HEK293 (cell line): ENCODE measurements at regions not wholly inside any gene's neighbourhood (a gene's known extent, or its start where the extent isn't known, plus 50 kb on each side); places are given as distances from the start of the nearest gene placed in this dataset.

Source experiments
- CTCF ChIA-PET: fragments of 350-600 bp; formaldehyde crosslinking; extraction: SDS; loops from one replicate; lab custom pipeline; 2021; ENCODE audit warnings: antibody characterized with exemption; lab: Yijun Ruan, JAX
- POLR2A ChIA-PET: fragments of 300-600 bp; formaldehyde crosslinking; extraction: SDS; loops from one replicate; lab custom pipeline; 2020; ENCODE audit warnings: antibody characterized with exemption, inconsistent platforms; lab: Yijun Ruan, JAX
- H3K27ac ChIP-seq: fragments of 200-500 bp; sonication (Bioruptor generic); 2 replicates; pipeline ENCODE4 v1.5.1; 2014; ENCODE audit warnings: low read depth, low read length, control low read depth, inconsistent platforms; ENCODE audit errors: extremely low read depth
- H3K36me3 ChIP-seq, 2 experiments: fragments of 200-500 bp in 1 of 2; sonication (Bioruptor generic) in 1 of 2; 1 replicate in 1 of 2; 2 replicates in 1 of 2; pipeline ENCODE4 v1.5.1; 2014 to 2017; ENCODE audit warnings: inconsistent platforms in 2 of 2, low read length in 2 of 2; ENCODE audit not compliant: control insufficient read depth in 2 of 2, insufficient read depth in 1 of 2
- H3K4me1 ChIP-seq: fragments of 200-500 bp; sonication (Bioruptor generic); 2 replicates; pipeline ENCODE4 v1.5.1; 2014; ENCODE audit warnings: mild to moderate bottlenecking, low read length, inconsistent platforms; ENCODE audit not compliant: control insufficient read depth, insufficient read depth
- H3K4me3 ChIP-seq: 2 replicates; pipeline ENCODE4 v1.5.1; 2011; ENCODE audit warnings: low read depth, mild to moderate bottlenecking, control low read depth, low read length, moderate library complexity
- H3K9me3 ChIP-seq: fragments of 200-500 bp; sonication (Bioruptor generic); 2 replicates; pipeline ENCODE4 v1.5.1; 2014; ENCODE audit warnings: low read depth, low read length, inconsistent platforms; ENCODE audit not compliant: control insufficient read depth, insufficient read depth
- FEZF1 ChIP-seq: fragments of 450-650 bp; formaldehyde crosslinking; IDR thresholded peaks from 2 replicates; pipeline ENCODE4 v1.5.1; 2016; ENCODE audit warnings: missing biosample characterization, missing genetic modification characterization
- HOXD13 ChIP-seq: sonication (generic); formaldehyde crosslinking; IDR thresholded peaks from 2 replicates; pipeline ENCODE4 v1.8.0; 2022; ENCODE audit warnings: missing genetic modification reagents, borderline replicate concordance
- SCRT1 ChIP-seq: fragments of 450-650 bp; formaldehyde crosslinking; IDR thresholded peaks from 2 replicates; pipeline ENCODE4 v1.5.1; 2016; ENCODE audit warnings: missing biosample characterization, missing genetic modification characterization, borderline replicate concordance
- ZIC2 ChIP-seq: fragments of 450-650 bp; formaldehyde crosslinking; IDR thresholded peaks from 2 replicates; pipeline ENCODE4 v1.5.1; 2016; ENCODE audit warnings: missing biosample characterization, missing genetic modification characterization
- ZNF211 ChIP-seq: fragments of 450-650 bp; formaldehyde crosslinking; IDR thresholded peaks from 2 replicates; pipeline ENCODE4 v1.5.1; 2016; ENCODE audit warnings: low read depth, missing biosample characterization, missing genetic modification characterization
- ZNF266 ChIP-seq: fragments of 450-650 bp; formaldehyde crosslinking; IDR thresholded peaks from 2 replicates; pipeline ENCODE4 v1.5.1; 2016; ENCODE audit warnings: missing biosample characterization, missing genetic modification characterization, low read depth
- ZNF354C ChIP-seq: fragments of 450-650 bp; formaldehyde crosslinking; IDR thresholded peaks from 2 replicates; pipeline ENCODE4 v1.5.1; 2016; ENCODE audit warnings: missing biosample characterization, missing genetic modification characterization, low read depth, borderline replicate concordance
- ZNF394 ChIP-seq: fragments of 450-650 bp; formaldehyde crosslinking; IDR thresholded peaks from 2 replicates; pipeline ENCODE4 v1.5.1; 2016; ENCODE audit warnings: missing biosample characterization, missing genetic modification characterization, mild to moderate bottlenecking, moderate library complexity, borderline replicate concordance
- ZNF658 ChIP-seq: fragments of 450-650 bp; formaldehyde crosslinking; IDR thresholded peaks from 2 replicates; pipeline ENCODE4; 2016; ENCODE audit warnings: missing biosample characterization, missing genetic modification characterization
- TF ChIP-seq, protein P1 (sequence below): fragments of 450-650 bp; formaldehyde crosslinking; IDR thresholded peaks from 2 replicates; pipeline ENCODE4; 2016; ENCODE audit warnings: missing biosample characterization, missing genetic modification characterization
- TF ChIP-seq, protein P2 (sequence below): fragments of 450-650 bp; formaldehyde crosslinking; IDR thresholded peaks from 2 replicates; pipeline ENCODE4 v1.5.1; 2016; ENCODE audit warnings: missing biosample characterization, missing genetic modification characterization
- TF ChIP-seq, protein P3 (sequence below): fragments of 450-650 bp; formaldehyde crosslinking; conservative IDR thresholded peaks from 2 replicates; pipeline ENCODE4 v1.5.1; 2016; ENCODE audit warnings: low read depth, missing biosample characterization, missing genetic modification characterization
- TF ChIP-seq, protein P4 (sequence below): fragments of 450-650 bp; formaldehyde crosslinking; IDR thresholded peaks from 2 replicates; pipeline ENCODE4 v1.5.0; 2017; ENCODE audit warnings: missing biosample characterization, missing genetic modification characterization, borderline replicate concordance
- TF ChIP-seq, protein P5 (sequence below): fragments of 450-650 bp; formaldehyde crosslinking; IDR thresholded peaks from 2 replicates; pipeline ENCODE4 v1.5.1; 2016; ENCODE audit warnings: missing biosample characterization, missing genetic modification characterization
- TF ChIP-seq, protein P6 (sequence below): fragments of 450-650 bp; formaldehyde crosslinking; IDR thresholded peaks from 2 replicates; pipeline ENCODE4 v1.5.1; 2016; ENCODE audit warnings: missing biosample characterization, missing genetic modification characterization, borderline replicate concordance
- TF ChIP-seq, protein P7 (sequence below): fragments of 450-650 bp; formaldehyde crosslinking; IDR thresholded peaks from 2 replicates; pipeline ENCODE4 v1.5.1; 2017; ENCODE audit warnings: missing biosample characterization, mild to moderate bottlenecking, missing genetic modification characterization, moderate library complexity

DNA sequence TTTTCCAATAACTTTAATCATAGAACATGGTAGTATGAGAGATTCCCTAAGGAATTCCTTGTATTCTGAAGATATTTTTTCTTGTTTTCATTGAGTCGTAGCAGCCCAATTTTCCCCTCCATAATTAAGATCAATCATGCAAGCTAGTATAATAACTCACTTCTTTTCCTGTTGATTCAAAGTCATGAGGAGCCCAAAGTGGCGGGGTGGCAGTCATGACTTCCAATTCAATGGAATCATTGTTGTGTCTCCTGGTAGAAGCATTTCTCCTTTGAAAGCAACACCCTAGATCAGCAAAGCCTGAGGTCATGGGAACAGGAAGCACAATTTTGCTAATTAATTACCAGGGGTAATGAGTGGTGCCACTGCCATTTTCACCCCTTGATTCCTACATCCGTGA, 77.6 kb upstream of the MAGI2 start:
- no peak overlapping the region for H3K4me3 ChIP-seq
- CTCF ChIA-PET, result no interaction called here
- H3K36me3 ChIP-seq, result no peaks in the 10 kb centered on the region
- no peak overlapping the region for H3K27ac ChIP-seq
- POLR2A ChIA-PET, result no interaction called here
- TF ChIP-seq ZIC2 (tag by site-specific recombination), result no peak
- TF ChIP-seq, protein P1, sequence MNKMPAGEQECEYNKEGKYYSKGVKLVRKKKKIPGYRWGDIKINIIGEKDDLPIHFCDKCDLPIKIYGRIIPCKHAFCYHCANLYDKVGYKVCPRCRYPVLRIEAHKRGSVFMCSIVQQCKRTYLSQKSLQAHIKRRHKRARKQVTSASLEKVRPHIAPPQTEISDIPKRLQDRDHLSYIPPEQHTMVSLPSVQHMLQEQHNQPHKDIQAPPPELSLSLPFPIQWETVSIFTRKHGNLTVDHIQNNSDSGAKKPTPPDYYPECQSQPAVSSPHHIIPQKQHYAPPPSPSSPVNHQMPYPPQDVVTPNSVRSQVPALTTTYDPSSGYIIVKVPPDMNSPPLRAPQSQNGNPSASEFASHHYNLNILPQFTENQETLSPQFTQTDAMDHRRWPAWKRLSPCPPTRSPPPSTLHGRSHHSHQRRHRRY (tag by site-specific recombination), result no peak
- TF ChIP-seq ZNF658, result no peak
- TF ChIP-seq, protein P2, sequence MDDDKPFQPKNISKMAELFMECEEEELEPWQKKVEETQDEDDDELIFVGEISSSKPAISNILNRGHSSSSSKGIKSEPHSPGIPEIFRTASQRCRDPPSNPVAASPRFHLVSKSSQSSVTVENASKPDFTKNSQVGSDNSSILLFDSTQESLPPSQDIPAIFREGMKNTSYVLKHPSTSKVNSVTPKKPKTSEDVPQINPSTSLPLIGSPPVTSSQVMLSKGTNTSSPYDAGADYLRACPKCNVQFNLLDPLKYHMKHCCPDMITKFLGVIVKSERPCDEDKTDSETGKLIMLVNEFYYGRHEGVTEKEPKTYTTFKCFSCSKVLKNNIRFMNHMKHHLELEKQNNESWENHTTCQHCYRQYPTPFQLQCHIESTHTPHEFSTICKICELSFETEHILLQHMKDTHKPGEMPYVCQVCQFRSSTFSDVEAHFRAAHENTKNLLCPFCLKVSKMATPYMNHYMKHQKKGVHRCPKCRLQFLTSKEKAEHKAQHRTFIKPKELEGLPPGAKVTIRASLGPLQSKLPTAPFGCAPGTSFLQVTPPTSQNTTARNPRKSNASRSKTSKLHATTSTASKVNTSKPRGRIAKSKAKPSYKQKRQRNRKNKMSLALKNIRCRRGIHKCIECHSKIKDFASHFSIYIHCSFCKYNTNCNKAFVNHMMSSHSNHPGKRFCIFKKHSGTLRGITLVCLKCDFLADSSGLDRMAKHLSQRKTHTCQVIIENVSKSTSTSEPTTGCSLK (tag by site-specific recombination), result no peak
- TF ChIP-seq, protein P3, sequence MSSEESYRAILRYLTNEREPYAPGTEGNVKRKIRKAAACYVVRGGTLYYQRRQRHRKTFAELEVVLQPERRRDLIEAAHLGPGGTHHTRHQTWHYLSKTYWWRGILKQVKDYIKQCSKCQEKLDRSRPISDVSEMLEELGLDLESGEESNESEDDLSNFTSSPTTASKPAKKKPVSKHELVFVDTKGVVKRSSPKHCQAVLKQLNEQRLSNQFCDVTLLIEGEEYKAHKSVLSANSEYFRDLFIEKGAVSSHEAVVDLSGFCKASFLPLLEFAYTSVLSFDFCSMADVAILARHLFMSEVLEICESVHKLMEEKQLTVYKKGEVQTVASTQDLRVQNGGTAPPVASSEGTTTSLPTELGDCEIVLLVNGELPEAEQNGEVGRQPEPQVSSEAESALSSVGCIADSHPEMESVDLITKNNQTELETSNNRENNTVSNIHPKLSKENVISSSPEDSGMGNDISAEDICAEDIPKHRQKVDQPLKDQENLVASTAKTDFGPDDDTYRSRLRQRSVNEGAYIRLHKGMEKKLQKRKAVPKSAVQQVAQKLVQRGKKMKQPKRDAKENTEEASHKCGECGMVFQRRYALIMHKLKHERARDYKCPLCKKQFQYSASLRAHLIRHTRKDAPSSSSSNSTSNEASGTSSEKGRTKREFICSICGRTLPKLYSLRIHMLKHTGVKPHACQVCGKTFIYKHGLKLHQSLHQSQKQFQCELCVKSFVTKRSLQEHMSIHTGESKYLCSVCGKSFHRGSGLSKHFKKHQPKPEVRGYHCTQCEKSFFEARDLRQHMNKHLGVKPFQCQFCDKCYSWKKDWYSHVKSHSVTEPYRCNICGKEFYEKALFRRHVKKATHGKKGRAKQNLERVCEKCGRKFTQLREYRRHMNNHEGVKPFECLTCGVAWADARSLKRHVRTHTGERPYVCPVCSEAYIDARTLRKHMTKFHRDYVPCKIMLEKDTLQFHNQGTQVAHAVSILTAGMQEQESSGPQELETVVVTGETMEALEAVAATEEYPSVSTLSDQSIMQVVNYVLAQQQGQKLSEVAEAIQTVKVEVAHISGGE (tag by site-specific recombination), result no peak
- TF ChIP-seq, protein P4, sequence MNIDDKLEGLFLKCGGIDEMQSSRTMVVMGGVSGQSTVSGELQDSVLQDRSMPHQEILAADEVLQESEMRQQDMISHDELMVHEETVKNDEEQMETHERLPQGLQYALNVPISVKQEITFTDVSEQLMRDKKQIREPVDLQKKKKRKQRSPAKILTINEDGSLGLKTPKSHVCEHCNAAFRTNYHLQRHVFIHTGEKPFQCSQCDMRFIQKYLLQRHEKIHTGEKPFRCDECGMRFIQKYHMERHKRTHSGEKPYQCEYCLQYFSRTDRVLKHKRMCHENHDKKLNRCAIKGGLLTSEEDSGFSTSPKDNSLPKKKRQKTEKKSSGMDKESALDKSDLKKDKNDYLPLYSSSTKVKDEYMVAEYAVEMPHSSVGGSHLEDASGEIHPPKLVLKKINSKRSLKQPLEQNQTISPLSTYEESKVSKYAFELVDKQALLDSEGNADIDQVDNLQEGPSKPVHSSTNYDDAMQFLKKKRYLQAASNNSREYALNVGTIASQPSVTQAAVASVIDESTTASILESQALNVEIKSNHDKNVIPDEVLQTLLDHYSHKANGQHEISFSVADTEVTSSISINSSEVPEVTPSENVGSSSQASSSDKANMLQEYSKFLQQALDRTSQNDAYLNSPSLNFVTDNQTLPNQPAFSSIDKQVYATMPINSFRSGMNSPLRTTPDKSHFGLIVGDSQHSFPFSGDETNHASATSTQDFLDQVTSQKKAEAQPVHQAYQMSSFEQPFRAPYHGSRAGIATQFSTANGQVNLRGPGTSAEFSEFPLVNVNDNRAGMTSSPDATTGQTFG (tag by site-specific recombination), result no peak
- no peak for TF ChIP-seq ZNF394 (tag by site-specific recombination)
- TF ChIP-seq, protein P5, sequence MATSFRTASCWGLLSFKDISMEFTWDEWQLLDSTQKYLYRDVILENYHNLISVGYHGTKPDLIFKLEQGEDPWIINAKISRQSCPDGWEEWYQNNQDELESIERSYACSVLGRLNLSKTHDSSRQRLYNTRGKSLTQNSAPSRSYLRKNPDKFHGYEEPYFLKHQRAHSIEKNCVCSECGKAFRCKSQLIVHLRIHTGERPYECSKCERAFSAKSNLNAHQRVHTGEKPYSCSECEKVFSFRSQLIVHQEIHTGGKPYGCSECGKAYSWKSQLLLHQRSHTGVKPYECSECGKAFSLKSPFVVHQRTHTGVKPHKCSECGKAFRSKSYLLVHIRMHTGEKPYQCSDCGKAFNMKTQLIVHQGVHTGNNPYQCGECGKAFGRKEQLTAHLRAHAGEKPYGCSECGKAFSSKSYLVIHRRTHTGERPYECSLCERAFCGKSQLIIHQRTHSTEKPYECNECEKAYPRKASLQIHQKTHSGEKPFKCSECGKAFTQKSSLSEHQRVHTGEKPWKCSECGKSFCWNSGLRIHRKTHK, result no peak
- TF ChIP-seq HOXD13, result no peak
- H3K4me1 ChIP-seq, result peaks cover 3% of the 10 kb centered on the region; the same call in 1 of the 2 replicates
- H3K9me3 ChIP-seq, result no peaks in the 10 kb centered on the region

DNA sequence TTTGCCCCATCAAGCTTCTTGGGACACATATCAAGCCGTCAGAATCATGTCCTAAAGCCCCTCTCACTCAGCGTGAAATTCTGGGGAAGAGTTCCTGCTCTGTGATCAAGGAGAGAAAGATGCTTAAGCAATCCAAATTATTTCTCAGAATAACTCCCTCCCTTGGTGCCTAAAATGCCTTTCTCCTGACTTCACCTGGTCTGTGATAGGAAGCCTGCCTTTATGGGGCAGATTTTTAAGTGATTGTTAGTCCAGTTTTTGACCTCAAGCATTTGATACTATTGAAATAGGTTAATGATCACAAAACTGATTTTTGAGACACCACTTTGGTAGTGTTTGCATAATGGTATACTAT, 76.4 kb upstream of the MAGI2 start:
- CTCF ChIA-PET, result no interaction called here
- no peak overlapping the region for H3K4me3 ChIP-seq
- H3K9me3 ChIP-seq, result no peaks in the 10 kb centered on the region
- H3K36me3 ChIP-seq, result no peaks in the 10 kb centered on the region
- POLR2A ChIA-PET, result no interaction called here
- no peak overlapping the region for H3K27ac ChIP-seq
- peaks cover 3% of the 10 kb centered on the region; the same call in 1 of the 2 replicates for H3K4me1 ChIP-seq
- TF ChIP-seq, protein P6, sequence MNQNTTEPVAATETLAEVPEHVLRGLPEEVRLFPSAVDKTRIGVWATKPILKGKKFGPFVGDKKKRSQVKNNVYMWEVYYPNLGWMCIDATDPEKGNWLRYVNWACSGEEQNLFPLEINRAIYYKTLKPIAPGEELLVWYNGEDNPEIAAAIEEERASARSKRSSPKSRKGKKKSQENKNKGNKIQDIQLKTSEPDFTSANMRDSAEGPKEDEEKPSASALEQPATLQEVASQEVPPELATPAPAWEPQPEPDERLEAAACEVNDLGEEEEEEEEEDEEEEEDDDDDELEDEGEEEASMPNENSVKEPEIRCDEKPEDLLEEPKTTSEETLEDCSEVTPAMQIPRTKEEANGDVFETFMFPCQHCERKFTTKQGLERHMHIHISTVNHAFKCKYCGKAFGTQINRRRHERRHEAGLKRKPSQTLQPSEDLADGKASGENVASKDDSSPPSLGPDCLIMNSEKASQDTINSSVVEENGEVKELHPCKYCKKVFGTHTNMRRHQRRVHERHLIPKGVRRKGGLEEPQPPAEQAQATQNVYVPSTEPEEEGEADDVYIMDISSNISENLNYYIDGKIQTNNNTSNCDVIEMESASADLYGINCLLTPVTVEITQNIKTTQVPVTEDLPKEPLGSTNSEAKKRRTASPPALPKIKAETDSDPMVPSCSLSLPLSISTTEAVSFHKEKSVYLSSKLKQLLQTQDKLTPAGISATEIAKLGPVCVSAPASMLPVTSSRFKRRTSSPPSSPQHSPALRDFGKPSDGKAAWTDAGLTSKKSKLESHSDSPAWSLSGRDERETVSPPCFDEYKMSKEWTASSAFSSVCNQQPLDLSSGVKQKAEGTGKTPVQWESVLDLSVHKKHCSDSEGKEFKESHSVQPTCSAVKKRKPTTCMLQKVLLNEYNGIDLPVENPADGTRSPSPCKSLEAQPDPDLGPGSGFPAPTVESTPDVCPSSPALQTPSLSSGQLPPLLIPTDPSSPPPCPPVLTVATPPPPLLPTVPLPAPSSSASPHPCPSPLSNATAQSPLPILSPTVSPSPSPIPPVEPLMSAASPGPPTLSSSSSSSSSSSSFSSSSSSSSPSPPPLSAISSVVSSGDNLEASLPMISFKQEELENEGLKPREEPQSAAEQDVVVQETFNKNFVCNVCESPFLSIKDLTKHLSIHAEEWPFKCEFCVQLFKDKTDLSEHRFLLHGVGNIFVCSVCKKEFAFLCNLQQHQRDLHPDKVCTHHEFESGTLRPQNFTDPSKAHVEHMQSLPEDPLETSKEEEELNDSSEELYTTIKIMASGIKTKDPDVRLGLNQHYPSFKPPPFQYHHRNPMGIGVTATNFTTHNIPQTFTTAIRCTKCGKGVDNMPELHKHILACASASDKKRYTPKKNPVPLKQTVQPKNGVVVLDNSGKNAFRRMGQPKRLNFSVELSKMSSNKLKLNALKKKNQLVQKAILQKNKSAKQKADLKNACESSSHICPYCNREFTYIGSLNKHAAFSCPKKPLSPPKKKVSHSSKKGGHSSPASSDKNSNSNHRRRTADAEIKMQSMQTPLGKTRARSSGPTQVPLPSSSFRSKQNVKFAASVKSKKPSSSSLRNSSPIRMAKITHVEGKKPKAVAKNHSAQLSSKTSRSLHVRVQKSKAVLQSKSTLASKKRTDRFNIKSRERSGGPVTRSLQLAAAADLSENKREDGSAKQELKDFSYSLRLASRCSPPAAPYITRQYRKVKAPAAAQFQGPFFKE (tag by site-specific recombination), result no peak
- no peak for TF ChIP-seq ZNF211 (tag by site-specific recombination)
- no peak for TF ChIP-seq ZNF266
- no peak for TF ChIP-seq FEZF1 (tag by site-specific recombination)
- no peak for TF ChIP-seq ZNF354C (tag by site-specific recombination)
- no peak for TF ChIP-seq SCRT1 (tag by site-specific recombination)
- TF ChIP-seq, protein P7, sequence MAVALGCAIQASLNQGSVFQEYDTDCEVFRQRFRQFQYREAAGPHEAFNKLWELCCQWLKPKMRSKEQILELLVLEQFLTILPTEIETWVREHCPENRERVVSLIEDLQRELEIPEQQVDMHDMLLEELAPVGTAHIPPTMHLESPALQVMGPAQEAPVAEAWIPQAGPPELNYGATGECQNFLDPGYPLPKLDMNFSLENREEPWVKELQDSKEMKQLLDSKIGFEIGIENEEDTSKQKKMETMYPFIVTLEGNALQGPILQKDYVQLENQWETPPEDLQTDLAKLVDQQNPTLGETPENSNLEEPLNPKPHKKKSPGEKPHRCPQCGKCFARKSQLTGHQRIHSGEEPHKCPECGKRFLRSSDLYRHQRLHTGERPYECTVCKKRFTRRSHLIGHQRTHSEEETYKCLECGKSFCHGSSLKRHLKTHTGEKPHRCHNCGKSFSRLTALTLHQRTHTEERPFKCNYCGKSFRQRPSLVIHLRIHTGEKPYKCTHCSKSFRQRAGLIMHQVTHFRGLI (tag by site-specific recombination), result no peak
